NCI-H2196 treated with DMSO at 0.1 percent for 48 hours (cell line): ENCODE measurements at regions not wholly inside any gene's neighbourhood (a gene's known extent, or its start where the extent isn't known, plus 50 kb on each side); places are given as distances from the start of the nearest gene placed in this dataset.

Experiments
- DNase-seq: peaks from one replicate; lab custom pipeline; 2025; ENCODE audit not compliant: unreplicated experiment; lab: John Stamatoyannopoulos, UW

GRCh38 chr3:71893702-71894479 lies 108.9 kb upstream of the PROK2 start:
- no peak for DNase-seq

GRCh38 chr3:71893122-71893521 lies 108.2 kb upstream of the PROK2 start:
- DNase-seq = no peak

- DNase-seq = no peak
These were observed 106.5 kb upstream of the PROK2 start for GRCh38 chr3:71891483-71891882.

- DNase-seq = no peak
These were observed 105.5 kb upstream of the PROK2 start for GRCh38 chr3:71890356-71890931.

- DNase-seq = no peak
These were observed 102.3 kb upstream of the PROK2 start for GRCh38 chr3:71887256-71887655.

- DNase-seq = no peak
These were observed 100.1 kb upstream of the PROK2 start for GRCh38 chr3:71885006-71885405.

- DNase-seq = no peak
These were observed 96.8 kb upstream of the PROK2 start for GRCh38 chr3:71881732-71882131.

- DNase-seq = no peak
These were observed 96.1 kb upstream of the PROK2 start for GRCh38 chr3:71881041-71881440.

- DNase-seq = no peak
These were observed 94.1 kb upstream of the PROK2 start for GRCh38 chr3:71879089-71879488.

- no peak for DNase-seq
These were observed 91.5 kb upstream of the PROK2 start for GRCh38 chr3:71876135-71877105.

- DNase-seq = no peak
These were observed 90.6 kb upstream of the PROK2 start for GRCh38 chr3:71875461-71875947.

GRCh38 chr3:71874618-71875017 lies 89.7 kb upstream of the PROK2 start:
- no peak for DNase-seq

- no peak for DNase-seq
These were observed 88.2 kb upstream of the PROK2 start for GRCh38 chr3:71873093-71873611.

- DNase-seq = no peak
These were observed 87.3 kb upstream of the PROK2 start for GRCh38 chr3:71872256-71872655.

- DNase-seq = no peak
These were observed 86.1 kb upstream of the PROK2 start for GRCh38 chr3:71870966-71871512.

- DNase-seq = no peak
These were observed 83.9 kb upstream of the PROK2 start for GRCh38 chr3:71868876-71869275.

- no peak for DNase-seq
These were observed 80.8 kb upstream of the PROK2 start for GRCh38 chr3:71865727-71866126.

GRCh38 chr3:71863563-71864190 lies 78.7 kb upstream of the PROK2 start:
- DNase-seq = no peak

- DNase-seq = no peak
These were observed 77.6 kb upstream of the PROK2 start for GRCh38 chr3:71862371-71863140.

GRCh38 chr3:71859123-71859519 lies 74.2 kb upstream of the PROK2 start:
- DNase-seq = no peak
